ENCODE measurements at regions not wholly inside any gene's neighbourhood (a gene's known extent, or its start where the extent isn't known, plus 50 kb on each side); places are given as distances from the start of the nearest gene placed in this dataset.

DNA sequence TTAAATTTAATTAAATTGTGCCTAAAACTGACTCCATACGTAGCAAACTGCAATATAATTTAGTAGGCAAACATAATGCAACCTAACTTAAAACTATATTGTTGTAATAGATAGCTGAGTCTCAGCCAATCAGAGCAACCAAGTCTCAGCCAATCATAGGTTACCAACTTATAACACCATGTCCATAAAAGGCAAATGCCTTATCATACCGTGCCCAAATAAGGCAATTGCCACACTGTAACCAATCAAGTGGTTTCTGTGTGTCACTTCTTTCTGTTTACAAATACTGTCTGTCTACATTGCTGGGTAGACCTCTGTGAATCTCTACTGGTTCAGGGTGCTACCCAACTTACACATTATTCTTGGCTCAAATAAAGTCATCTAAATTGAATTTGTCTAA is 728.4 kb upstream of the EPHA6 start:
- no peak overlapping the region for H3K4me3 Mint-ChIP-seq
- ChIA-PET CTCF (no interaction called here), POLR2A (no interaction called here)
- no peaks in the 10 kb centered on the region for H3K27me3 Mint-ChIP-seq
- peaks cover 7% of the 10 kb centered on the region for H3K9me3 Mint-ChIP-seq
- no peak overlapping the region for H3K27ac Mint-ChIP-seq
- H3K36me3 Mint-ChIP-seq (ENCODE audit: low read depth) = no peaks in the 10 kb centered on the region
- DNase-seq = no peak
- no peaks in the 10 kb centered on the region for H3K4me1 Mint-ChIP-seq

DNA sequence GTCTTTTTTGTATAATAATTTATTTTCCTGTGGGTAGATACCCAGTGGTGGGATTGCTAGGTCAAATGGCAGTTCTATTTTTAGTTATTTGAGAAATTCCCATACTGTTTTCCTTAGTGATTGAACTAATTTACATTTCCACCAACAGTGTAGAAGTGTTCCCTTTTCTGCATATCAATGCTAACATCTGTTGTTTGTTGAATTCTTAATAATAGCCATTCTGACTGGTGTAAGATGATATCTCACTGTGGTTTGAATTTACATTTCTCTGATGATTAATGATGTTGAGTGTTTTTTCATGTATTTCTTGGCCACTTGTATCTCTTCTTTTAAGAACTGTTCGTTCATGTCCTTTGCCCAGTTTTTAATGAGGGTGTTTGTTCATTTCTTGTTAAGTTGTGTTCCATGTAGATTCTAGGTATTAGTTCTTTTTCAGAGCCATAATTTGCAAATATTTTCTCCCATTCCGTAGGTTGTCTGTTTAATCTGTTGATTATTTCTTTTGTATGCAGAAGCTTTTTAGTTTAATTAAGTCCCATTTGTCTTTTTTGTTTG is 713.3 kb upstream of the EPHA6 start:
- POLR2A ChIA-PET = no interaction called here
- H3K27me3 Mint-ChIP-seq = no peaks in the 10 kb centered on the region
- no peaks in the 10 kb centered on the region for H3K36me3 Mint-ChIP-seq (ENCODE audit: low read depth)
- no peak overlapping the region for H3K4me3 Mint-ChIP-seq
- CTCF ChIA-PET = no interaction called here
- no peak overlapping the region for H3K27ac Mint-ChIP-seq
- DNase-seq = no peak
- no peaks in the 10 kb centered on the region for H3K4me1 Mint-ChIP-seq
- H3K9me3 Mint-ChIP-seq = peaks cover 2% of the 10 kb centered on the region

DNA sequence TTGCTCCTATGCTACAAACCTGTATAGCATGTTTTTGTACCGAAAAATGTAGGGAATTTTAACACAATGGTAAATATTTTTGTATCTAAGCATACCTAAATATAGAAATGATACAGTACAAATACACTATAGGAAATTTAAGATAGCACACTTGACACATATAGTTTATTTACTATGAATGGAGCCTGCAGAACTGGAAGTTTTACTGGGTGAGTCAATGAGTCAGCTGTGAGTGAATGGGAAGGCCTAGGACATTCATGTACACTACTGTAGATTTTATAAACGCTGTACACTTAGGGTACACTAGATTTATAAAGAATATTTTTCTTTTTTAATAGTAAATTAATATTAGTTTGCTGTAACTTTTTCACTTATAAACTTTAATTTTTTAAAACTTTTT is 707.7 kb upstream of the EPHA6 start:
- H3K4me3 Mint-ChIP-seq = no peak overlapping the region
- peaks cover 4% of the 10 kb centered on the region for H3K9me3 Mint-ChIP-seq
- CTCF ChIA-PET = no interaction called here
- H3K27me3 Mint-ChIP-seq = no peaks in the 10 kb centered on the region
- POLR2A ChIA-PET = no interaction called here
- H3K4me1 Mint-ChIP-seq = no peaks in the 10 kb centered on the region
- no peak overlapping the region for H3K27ac Mint-ChIP-seq
- DNase-seq = no peak
- no peaks in the 10 kb centered on the region for H3K36me3 Mint-ChIP-seq (ENCODE audit: low read depth)

Data from activated CD4-positive, alpha-beta T cell treated with anti-CD3 and anti-CD28 coated beads, Interleukin-2, amount 10 ng/mL, durations not matched to agents 7 days and 5 days (primary cell).